ENCODE measurements at regions not wholly inside any gene's neighbourhood (a gene's known extent, or its start where the extent isn't known, plus 50 kb on each side); places are given as distances from the start of the nearest gene placed in this dataset.

DNA sequence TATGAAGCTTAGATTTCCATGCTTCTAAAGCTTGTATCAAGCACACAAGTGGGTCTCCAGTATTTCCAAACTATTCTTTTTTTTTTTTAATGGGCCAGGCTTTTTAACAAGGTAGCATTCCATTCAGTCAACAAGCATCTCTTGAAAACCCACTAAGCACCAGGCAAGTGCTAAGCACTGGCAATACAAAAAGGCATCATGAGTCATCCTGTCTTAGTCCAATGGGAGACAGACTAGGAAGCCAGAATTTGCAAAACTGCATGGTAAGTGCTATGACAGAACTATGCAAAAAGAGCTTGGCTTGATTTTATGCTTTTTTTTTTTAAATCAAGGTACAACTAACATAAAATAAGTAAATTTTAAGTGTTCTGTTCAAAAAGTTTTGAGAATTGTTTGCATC is 109.3 kb upstream of the DST start:
- no peaks in the 10 kb centered on the region for H3K27me3 ChIP-seq
- TF ChIP-seq, protein P1, sequence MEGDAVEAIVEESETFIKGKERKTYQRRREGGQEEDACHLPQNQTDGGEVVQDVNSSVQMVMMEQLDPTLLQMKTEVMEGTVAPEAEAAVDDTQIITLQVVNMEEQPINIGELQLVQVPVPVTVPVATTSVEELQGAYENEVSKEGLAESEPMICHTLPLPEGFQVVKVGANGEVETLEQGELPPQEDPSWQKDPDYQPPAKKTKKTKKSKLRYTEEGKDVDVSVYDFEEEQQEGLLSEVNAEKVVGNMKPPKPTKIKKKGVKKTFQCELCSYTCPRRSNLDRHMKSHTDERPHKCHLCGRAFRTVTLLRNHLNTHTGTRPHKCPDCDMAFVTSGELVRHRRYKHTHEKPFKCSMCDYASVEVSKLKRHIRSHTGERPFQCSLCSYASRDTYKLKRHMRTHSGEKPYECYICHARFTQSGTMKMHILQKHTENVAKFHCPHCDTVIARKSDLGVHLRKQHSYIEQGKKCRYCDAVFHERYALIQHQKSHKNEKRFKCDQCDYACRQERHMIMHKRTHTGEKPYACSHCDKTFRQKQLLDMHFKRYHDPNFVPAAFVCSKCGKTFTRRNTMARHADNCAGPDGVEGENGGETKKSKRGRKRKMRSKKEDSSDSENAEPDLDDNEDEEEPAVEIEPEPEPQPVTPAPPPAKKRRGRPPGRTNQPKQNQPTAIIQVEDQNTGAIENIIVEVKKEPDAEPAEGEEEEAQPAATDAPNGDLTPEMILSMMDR (IDR thresholded peaks at IDR 0.05), result no peak
- H3K9ac ChIP-seq (ENCODE audit: low read depth in 2 of 2, low read length in 2 of 2), result no peak overlapping the region
- H3K4me1 ChIP-seq, result no peaks in the 10 kb centered on the region
- DNase-seq, result no peak
- H3K27ac ChIP-seq, result no peak overlapping the region
- intact Hi-C loops (cut with DNase I), result no loop called here
- no peaks in the 10 kb centered on the region for H3K36me3 ChIP-seq
- no peak overlapping the region for H3K4me3 ChIP-seq
- no peaks in the 10 kb centered on the region for H3K9me3 ChIP-seq

DNA sequence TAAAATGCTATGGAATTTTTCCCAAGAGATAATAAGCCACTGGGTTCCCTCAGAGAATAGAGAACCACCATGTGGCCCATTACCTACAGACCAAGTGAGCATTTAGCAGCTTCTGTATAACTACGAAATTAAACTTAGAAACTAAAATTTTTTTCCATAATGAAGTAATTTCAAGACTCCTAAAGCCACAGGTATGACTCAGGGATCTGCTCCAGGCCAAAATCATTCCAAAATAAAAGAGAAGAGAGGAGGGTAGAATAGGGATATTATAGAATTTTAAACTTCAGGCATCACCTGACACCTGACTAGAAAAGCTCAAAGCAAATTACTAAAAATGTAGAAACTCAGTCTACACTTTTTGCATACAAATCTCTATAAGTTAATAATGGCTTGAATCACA is 108.9 kb upstream of the DST start:
- TF ChIP-seq, protein P1 (IDR thresholded peaks at IDR 0.05), result no peak
- DNase-seq, result no peak
- no peak overlapping the region for H3K27ac ChIP-seq
- H3K9ac ChIP-seq (ENCODE audit: low read depth in 2 of 2, low read length in 2 of 2), result no peak overlapping the region
- no peaks in the 10 kb centered on the region for H3K36me3 ChIP-seq
- H3K4me3 ChIP-seq, result no peak overlapping the region
- no peaks in the 10 kb centered on the region for H3K27me3 ChIP-seq
- intact Hi-C loops (cut with DNase I), result no loop called here
- H3K4me1 ChIP-seq, result no peaks in the 10 kb centered on the region
- H3K9me3 ChIP-seq, result no peaks in the 10 kb centered on the region

DNA sequence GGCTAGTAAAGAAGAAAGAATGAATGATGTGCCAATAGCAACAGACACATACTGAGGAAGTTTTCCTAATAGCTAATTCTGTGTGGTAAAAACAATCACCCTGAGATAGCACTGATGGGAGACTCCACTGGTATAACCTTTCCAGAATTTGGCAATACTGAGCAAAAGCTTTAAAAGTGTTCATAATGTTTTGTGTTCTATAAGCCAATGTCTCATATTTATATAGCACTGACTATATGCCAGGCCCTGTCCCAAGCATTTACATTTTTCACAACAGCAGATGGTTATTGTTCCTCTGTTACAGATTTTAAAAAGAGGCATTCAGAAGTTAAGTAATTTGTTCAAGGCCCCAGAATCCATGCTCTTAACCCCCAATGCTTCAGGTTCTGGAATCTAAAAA is 108.0 kb upstream of the DST start:
- intact Hi-C loops (cut with DNase I), result no loop called here
- H3K9ac ChIP-seq (ENCODE audit: low read depth in 2 of 2, low read length in 2 of 2), result no peak overlapping the region

DNA sequence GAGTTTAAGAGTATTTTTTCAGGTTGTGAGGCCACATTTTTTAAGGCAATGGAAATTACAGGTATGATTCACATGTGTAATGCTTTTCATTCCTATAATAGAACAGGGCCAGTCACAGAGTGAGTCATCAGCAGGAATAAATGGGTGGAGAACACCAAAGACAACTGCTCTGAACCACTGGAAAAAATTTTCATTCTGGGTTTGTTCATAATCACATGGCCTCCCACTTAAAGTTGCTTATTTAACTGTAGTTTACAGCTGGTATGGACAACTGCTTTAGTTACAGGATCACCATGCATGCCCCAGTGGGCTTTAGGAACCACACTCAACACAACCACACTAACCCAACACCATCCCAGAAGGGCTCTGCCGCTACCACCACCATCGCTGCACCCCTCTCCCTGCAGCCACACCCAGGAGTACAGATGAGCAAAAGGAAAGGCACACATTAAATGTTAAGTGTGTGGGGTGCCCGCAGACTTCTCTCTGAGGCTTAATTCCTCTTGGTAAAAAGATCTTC is 107.0 kb upstream of the DST start:
- H3K36me3 ChIP-seq, result no peaks in the 10 kb centered on the region
- H3K9me3 ChIP-seq, result no peaks in the 10 kb centered on the region
- H3K4me3 ChIP-seq, result no peak overlapping the region
- H3K27me3 ChIP-seq, result no peaks in the 10 kb centered on the region
- no peak overlapping the region for H3K27ac ChIP-seq
- H3K4me1 ChIP-seq, result no peaks in the 10 kb centered on the region
- TF ChIP-seq, protein P1 (IDR thresholded peaks at IDR 0.05), result no peak
- intact Hi-C loops (cut with DNase I), result no loop called here
- no peak overlapping the region for H3K9ac ChIP-seq (ENCODE audit: low read depth in 2 of 2, low read length in 2 of 2)
- no peak for DNase-seq

More for the DNA sequence above, 108.0 kb upstream of the DST start:
- no peaks in the 10 kb centered on the region for H3K9me3 ChIP-seq
- TF ChIP-seq, protein P1 (IDR thresholded peaks at IDR 0.05), result no peak
- H3K4me3 ChIP-seq, result no peak overlapping the region
- no peak for DNase-seq
- H3K27me3 ChIP-seq, result no peaks in the 10 kb centered on the region
- H3K4me1 ChIP-seq, result no peaks in the 10 kb centered on the region
- H3K36me3 ChIP-seq, result no peaks in the 10 kb centered on the region
- H3K27ac ChIP-seq, result no peak overlapping the region

DNA sequence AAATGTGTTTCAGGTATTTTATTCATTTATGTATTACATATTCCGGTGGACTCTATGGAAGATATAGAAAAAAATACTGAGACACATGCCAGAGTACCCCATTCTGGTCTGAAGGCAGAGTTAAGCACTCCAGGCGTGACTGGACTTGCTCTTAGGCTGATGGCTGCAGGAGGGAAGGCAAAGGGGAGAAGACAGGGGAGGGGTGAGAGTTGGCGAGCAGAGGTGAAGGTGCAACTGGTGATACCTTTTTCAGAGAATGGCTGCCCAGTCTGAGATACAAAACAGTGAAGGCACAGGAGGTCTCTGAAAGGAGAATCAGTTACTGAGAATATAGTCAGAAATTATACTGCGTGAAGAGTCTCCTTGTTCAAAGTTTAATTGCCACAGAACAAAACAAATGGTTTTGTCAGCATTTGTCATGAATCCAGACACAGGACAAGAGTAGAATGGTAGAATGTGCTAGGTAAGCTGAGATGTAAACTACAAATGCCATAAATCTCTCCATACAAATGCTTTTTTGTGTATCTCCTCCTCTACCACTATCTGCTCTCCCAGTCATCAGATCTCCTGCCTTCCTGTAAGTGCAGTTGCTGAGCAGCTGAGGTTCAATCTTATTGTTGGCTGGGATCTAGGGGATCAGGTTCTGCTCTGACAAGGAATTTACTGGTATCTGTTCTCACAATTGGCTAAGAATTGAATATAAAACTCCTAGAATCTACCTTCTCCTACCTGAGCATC is 104.2 kb upstream of the DST start:
- no peaks in the 10 kb centered on the region for H3K9me3 ChIP-seq
- peaks cover 5% of the 10 kb centered on the region for H3K4me1 ChIP-seq
- H3K27ac ChIP-seq, result no peak overlapping the region
- no peak overlapping the region for H3K9ac ChIP-seq (ENCODE audit: low read depth in 2 of 2, low read length in 2 of 2)
- H3K27me3 ChIP-seq, result no peaks in the 10 kb centered on the region
- H3K36me3 ChIP-seq, result no peaks in the 10 kb centered on the region
- intact Hi-C loops (cut with DNase I), result no loop called here
- no peak overlapping the region for H3K4me3 ChIP-seq
- DNase-seq, result no peak
- TF ChIP-seq, protein P1 (IDR thresholded peaks at IDR 0.05), result no peak
